Right hindlimb (tissue), 1 donor: ENCODE measurements at regions not wholly inside any gene's neighbourhood (a gene's known extent, or its start where the extent isn't known, plus 50 kb on each side); places are given as distances from the start of the nearest gene placed in this dataset.
"Not testable (repeated sequence)": the region's sequence is repeated elsewhere in the genome, so short reads cannot be mapped to it uniquely, and the experiment has no call there.

Experiments
- DNase-seq: peaks from one replicate; pipeline ENCODE4 v3.0.0-alpha.2; 2018

GRCh38 chr19:27844261-27844660 lies 1368.7 kb downstream of the UQCRFS1 start:
- no peak for DNase-seq

GRCh38 chr19:27843861-27844260 lies 1369.1 kb downstream of the UQCRFS1 start:
- no peak for DNase-seq

GRCh38 chr19:27833031-27833430 lies 1379.9 kb downstream of the UQCRFS1 start:
- DNase-seq = no peak

- DNase-seq = no peak
Measured at GRCh38 chr19:27828829-27829228, 1384.1 kb downstream of the UQCRFS1 start.

GRCh38 chr19:27824108-27824507 lies 1388.8 kb downstream of the UQCRFS1 start:
- no peak for DNase-seq

DNA sequence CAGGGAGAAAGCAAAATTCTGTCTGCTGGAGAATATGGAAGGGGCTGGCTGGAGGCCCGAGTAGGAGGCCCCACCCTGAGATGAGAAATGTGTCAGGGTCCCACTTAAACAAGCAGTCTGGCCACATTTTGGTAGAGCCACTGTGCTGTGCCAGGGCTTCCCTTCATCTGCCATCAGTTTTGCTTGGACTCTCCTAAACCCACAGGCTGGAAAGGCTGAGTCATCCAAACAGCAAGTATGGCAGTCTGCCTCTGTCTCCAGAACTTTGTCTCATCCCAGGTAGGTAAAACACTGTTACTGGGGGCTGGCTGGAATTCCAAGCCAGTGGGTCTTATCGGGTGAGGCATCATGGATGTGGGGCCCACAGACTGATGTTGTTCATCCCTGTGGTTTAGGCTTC lies 1390.6 kb downstream of the UQCRFS1 start:
- DNase-seq = no peak

- no peak for DNase-seq
Measured at GRCh38 chr19:27821418-27822018, 1391.4 kb downstream of the UQCRFS1 start.

DNA sequence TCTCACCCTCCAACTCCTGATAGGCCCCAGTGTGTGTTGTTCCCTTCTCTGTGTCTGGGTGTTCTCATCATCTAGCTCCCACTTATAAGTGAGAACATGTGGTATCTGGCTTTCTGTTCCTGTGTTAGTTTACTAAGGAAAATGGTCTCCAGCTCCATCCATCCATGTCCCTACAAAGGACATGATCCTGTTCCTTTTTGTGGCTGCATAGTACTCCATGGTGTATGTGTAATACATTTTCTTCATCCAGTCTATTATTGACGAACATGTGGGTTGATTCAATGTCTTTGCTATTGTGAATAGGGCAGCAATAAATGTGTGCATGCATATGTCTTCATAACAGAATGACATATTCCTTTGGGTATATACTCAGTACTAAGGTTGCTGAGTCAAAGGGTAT lies 1397.0 kb downstream of the UQCRFS1 start:
- DNase-seq = no peak

DNA sequence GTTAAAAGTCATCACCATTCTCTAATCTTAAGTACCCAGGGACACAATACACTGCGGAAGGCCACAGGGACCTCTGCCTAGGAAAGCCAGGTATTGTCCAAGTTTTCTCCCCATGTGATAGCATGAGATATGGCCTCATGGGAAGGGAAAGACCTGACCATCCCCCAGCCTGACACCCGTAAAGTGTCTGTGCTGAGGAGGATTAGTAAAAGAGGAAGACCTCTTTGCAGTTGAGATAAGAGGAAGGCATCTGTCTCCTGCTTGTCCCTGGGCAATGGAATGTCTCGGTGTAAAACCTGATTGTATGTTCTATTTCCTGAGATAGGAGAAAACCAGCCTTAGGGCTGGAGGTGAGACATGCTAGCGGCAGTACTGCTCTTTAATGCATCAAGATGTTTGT lies 1398.1 kb downstream of the UQCRFS1 start:
- not testable (repeated sequence) for DNase-seq

DNA sequence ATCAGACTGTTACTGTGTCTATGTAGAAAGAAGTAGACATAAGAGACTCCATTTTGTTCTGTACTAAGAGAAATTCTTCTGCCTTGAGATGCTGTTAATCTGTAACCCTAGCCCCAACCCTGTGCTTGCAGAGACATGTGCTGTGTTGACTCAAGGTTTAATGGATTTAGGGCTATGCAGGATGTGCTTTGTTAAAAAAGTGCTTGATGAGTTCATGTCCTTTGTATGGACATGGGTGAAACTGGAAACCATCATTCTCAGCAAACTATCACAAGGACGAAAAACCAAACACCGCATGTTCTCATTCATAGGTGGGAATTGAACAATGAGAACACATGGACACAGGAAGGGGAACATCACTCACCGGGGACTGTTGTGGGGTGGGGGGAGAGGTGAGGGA lies 1398.7 kb downstream of the UQCRFS1 start:
- DNase-seq = not testable (repeated sequence)

- no peak for DNase-seq
Measured at GRCh38 chr19:27806471-27807070, 1406.4 kb downstream of the UQCRFS1 start.

DNA sequence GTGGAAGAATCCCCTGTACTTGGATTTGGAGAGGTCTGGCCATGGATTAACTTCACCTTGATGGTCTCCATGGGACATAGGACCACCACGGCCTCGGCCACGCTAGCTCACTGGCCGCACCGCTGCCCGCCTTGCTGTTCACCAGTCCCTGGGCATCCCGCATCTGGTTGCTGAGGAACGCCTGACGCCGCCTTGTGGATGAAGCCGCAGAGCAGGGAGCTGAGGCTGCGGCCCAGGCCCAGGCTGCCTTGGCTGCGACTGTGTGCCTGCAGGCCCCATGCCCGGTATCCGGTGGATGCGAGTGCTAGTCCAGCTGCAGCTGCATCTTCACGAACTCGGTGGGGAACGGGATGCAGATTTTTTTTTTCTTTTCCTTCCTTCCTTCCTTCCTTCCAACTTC lies 1407.1 kb downstream of the UQCRFS1 start:
- DNase-seq = no peak

GRCh38 chr19:27802293-27802692 lies 1410.7 kb downstream of the UQCRFS1 start:
- not testable (repeated sequence) for DNase-seq

- DNase-seq = no peak
Measured at GRCh38 chr19:27796540-27796939, 1416.4 kb downstream of the UQCRFS1 start.

- no peak for DNase-seq
Measured at GRCh38 chr19:27796073-27796472, 1416.9 kb downstream of the UQCRFS1 start.

DNA sequence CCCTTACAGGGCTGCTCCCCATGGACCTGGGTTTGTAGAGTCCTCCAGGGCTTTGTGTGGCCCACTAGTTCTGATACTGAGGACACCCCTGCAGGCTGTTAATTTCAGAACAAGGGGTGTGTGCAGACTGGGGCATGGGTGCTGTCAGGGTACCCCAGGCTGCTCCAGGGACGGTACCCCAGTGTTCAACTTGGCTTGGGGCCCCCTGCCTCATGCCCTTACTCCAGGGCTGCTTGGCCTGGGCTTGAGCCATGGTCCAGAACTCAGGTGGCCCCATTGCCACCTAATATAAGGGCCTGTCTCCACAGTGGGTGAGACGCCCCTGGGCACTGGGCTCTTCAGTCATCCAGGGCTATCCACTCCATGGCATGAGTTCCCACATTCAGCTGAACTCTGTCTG lies 1417.6 kb downstream of the UQCRFS1 start:
- DNase-seq = no peak

DNA sequence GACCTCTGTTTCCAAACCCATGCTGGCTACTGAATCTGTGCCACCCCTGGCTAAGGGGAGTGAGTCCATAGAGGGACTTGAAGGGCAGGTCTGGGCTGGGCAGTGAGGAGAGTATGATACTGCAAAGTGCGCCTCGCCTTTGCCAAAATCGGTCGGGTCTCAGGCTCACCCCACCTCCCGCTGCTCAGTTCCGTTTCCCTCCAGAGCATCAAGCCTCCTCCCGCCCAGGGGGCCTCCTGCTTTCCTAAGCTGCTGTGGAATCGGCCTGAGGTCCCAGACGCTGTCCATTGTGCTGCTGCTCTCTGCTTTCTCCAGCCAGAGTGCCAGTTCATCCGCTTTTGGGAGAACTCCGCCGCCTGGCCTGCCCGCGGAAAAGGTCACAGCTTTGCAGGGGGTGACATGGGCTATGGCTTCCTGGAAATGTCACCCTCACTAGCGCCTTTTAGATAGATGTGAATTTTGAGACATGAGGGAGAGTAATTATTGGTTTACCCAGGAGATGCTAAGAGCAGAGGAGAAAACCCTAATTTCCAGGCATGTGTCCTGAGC lies 1418.4 kb downstream of the UQCRFS1 start:
- peak; percentile 34 for DNase-seq

DNA sequence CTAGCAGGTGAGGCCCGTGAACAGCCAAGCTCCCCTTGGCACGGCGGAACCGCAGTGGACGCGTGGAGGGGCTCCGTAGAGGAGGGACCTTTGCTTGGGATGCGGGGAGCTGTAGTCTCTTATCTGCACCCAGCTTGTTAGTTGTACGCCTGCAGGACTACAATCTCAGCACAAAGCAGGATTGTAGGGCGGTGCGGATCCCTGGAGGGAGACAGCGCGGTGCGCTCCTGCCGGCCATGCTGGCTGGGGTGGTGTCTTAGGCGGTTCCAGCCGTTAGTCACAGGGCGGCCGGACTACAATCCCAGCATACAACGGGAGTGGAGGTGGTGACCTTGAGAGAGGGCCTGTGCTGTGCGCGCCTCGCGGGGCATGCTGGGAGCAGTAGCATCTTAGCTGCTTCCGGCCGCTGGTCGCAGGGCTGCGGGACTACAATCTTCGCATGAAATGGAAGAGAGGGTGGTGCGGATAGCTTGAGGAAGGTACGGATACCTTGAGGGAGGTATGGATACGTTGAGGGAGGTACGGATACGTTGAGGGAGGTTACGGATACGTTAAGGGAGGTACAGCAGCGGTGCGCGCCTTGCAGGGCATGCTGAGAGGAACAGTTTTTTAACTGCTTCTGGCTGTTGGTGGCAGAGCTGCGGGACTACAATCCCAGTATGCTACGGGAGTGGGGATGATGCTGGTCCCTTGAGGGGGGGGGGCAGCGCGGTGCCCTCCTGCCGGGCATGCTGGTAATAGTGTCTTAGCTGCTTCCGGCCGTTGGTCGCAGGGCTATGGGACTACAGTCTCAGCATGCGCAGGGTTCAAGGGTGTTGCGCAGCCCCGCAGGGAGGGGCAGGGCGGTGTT lies 1419.1 kb downstream of the UQCRFS1 start:
- peak; percentile 95 for DNase-seq

DNA sequence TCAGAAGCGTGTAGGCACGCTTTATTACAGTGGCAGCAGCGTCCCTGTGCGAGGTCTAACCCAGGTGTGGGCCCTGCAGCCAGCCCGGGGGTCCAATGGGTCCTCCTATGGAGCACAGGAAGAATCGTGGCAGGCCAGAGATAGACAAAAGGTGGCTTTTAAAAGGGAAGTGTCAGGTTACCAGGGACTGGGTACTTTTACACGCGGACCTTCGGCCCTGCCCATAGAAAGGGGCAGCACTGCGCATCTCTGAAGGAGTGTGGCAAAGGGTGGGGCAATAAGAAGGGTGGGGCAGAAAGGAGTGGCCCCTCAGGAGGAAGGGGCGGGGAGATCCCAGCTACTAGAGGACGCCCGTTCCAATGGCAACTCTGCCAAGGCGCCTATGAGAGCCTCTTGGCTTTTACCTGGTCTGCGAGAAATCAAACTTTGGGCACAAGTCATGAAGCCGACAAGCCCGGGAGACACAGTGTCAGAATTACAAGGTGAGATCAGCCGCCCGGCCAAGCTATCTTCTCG lies 1419.8 kb downstream of the UQCRFS1 start:
- no peak for DNase-seq

DNA sequence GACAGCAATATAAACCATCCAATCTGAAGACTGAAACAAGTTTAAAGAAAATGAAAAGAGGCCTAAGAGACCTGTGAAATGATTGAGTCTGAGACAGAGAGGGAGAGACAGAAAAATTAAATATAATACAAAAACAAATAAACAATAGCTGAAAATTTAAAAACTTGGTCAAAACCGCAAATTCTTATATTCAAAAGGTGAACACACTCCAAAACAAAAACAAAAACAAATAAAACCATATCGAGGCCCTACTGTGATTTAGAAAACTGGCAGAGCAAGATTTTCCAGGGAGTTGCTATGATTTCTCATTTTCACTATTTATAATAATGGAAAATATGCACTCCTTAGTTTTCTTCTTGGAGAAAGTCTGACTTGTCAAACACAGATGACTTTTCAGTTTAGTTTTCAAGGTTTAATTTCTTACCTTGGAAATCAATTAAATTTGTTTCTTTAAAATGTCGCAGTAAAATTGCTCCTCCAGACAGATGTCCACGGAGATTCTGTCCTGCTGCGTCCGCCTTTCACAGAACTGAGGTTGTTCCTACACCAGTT lies 1420.3 kb downstream of the UQCRFS1 start:
- no peak for DNase-seq

GRCh38 chr19:27780367-27781075 lies 1432.4 kb downstream of the UQCRFS1 start:
- no peak for DNase-seq

DNA sequence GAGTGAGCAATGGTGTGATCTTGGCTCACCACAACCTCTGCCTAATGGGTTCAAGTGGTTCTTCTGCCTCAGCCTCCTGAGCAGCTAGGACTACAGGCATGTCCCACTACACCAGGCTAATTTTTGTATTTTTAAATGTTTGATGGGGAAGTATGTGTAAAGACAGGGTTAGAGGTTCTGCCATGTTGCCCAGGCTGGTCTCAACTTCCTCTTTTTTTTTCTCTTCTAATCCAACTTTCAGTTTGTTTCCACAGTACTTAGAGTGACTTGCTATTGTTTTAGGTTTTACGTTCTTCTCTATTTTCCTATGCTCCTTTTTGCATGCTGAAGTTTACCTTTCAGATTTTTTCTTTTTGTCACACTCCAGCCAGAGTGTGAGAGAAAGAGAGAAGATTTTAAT lies 1433.0 kb downstream of the UQCRFS1 start:
- DNase-seq = no peak

DNA sequence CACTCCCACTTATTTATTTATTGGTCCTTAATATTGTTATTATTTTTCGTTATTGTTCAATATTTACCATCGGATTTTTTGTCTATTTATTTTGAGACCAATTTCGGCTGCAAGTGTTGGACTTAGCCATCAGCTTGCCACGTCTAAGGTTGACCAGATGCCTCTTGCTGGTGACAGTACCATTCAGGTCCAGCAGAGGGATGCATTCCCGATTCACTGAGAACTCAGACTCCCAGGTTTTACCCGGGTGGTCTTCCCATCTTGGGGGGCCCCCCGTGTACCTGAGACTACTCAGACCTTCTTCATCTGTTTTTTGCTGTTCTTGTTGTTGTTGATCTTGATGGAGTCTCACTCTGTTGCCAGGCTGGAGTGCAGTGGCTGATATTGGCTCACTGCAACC lies 1435.2 kb downstream of the UQCRFS1 start:
- DNase-seq = no peak
